ENCODE measurements at regions not wholly inside any gene's neighbourhood (a gene's known extent, or its start where the extent isn't known, plus 50 kb on each side); places are given as distances from the start of the nearest gene placed in this dataset.

GRCh38 chr3:30518181-30518864, 88.1 kb upstream of the TGFBR2 start:
- Mint-ChIP-seq H3K27me3 (no peaks in the 10 kb centered on the region), H3K9me3 (no peaks in the 10 kb centered on the region), H3K36me3 (ENCODE audit: low read depth) (no peaks in the 10 kb centered on the region), H3K27ac (no peak overlapping the region), H3K4me3 (no peak overlapping the region), H3K4me1 (ENCODE audit: low read depth) (peaks cover 6% of the 10 kb centered on the region)
- ChIA-PET CTCF (no interaction called here), POLR2A (interaction anchor here (0.6 kb wide), 1 partner anchor 31 kb away, joined by 3 read pairs; no protein-coding TSS in a partner anchor)
- TF ChIP-seq, protein P1, sequence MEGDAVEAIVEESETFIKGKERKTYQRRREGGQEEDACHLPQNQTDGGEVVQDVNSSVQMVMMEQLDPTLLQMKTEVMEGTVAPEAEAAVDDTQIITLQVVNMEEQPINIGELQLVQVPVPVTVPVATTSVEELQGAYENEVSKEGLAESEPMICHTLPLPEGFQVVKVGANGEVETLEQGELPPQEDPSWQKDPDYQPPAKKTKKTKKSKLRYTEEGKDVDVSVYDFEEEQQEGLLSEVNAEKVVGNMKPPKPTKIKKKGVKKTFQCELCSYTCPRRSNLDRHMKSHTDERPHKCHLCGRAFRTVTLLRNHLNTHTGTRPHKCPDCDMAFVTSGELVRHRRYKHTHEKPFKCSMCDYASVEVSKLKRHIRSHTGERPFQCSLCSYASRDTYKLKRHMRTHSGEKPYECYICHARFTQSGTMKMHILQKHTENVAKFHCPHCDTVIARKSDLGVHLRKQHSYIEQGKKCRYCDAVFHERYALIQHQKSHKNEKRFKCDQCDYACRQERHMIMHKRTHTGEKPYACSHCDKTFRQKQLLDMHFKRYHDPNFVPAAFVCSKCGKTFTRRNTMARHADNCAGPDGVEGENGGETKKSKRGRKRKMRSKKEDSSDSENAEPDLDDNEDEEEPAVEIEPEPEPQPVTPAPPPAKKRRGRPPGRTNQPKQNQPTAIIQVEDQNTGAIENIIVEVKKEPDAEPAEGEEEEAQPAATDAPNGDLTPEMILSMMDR (IDR thresholded peaks at IDR 0.05) = no peak
- no peak for DNase-seq
- no peak for ATAC-seq
- intact Hi-C loops (cut with micrococcal nuclease) = no loop called here

- DNase-seq (no peak), ATAC-seq (no peak)
- Mint-ChIP-seq H3K4me3 (no peak overlapping the region), H3K27ac (no peak overlapping the region), H3K4me1 (ENCODE audit: low read depth) (peaks cover 6% of the 10 kb centered on the region), H3K27me3 (no peaks in the 10 kb centered on the region), H3K9me3 (no peaks in the 10 kb centered on the region), H3K36me3 (ENCODE audit: low read depth) (no peaks in the 10 kb centered on the region)
- ChIA-PET CTCF (no interaction called here), POLR2A (interaction anchor here (1.0 kb wide), 1 partner anchor 65 kb away, joined by 3 read pairs; no protein-coding TSS in a partner anchor)
- TF ChIP-seq, protein P1 (IDR thresholded peaks at IDR 0.05) = no peak
- intact Hi-C loops (cut with micrococcal nuclease) = no loop called here
Measured at GRCh38 chr3:30518872-30519271, 87.5 kb upstream of the TGFBR2 start.

- ATAC-seq (no peak), DNase-seq (no peak)
- no peak overlapping the region for H3K27ac Mint-ChIP-seq
- CTCF ChIA-PET = interaction anchor here (0.7 to 1.3 kb wide), 2 partner anchors 10 to 138 kb away, joined by 3 read pairs; no protein-coding TSS in a partner anchor
- TF ChIP-seq, protein P1 (IDR thresholded peaks at IDR 0.05) = no peak
- intact Hi-C loops (cut with micrococcal nuclease) = no loop called here
- H3K4me3 Mint-ChIP-seq = no peak overlapping the region
- peaks cover 14% of the 10 kb centered on the region for H3K4me1 Mint-ChIP-seq (ENCODE audit: low read depth)
- POLR2A ChIA-PET = interaction anchor here (1.6 kb wide), 1 partner anchor 16 kb away, joined by 4 read pairs; no protein-coding TSS in a partner anchor
- H3K27me3 Mint-ChIP-seq = no peaks in the 10 kb centered on the region
- H3K36me3 Mint-ChIP-seq (ENCODE audit: low read depth) = no peaks in the 10 kb centered on the region
- H3K9me3 Mint-ChIP-seq = no peaks in the 10 kb centered on the region
Measured at GRCh38 chr3:30520699-30521098, 85.7 kb upstream of the TGFBR2 start.

DNA sequence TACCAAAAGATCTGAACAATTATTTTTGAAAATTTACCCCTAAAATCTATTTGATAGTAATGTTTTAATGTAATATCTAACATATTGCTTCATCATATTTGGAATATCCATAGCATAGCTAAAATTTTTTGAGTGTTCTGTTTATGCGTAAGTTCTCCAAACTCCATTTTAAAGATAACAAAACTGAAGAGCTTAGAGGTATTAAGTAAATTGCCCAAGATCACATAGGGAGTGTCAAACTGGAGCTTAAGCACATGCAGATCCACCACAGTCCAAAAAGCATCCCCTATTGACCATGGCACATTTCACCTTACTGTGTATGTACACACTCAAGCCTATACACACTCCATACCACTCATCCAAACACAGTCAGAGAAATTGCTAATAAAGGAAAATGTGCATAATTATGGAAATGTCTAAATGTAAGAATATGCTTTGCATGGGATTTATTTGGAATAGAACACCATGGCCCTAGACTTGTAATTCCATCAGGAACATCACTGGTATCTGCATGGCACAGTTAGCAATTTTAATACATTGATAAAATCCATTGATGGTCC, 85.2 kb upstream of the TGFBR2 start:
- H3K36me3 Mint-ChIP-seq (ENCODE audit: low read depth) = no peaks in the 10 kb centered on the region
- CTCF ChIA-PET = interaction anchor here (0.7 to 1.3 kb wide), 3 partner anchors 9 to 197 kb away, joined by 3 to 4 read pairs (median 3); no protein-coding TSS in a partner anchor
- no peak overlapping the region for H3K27ac Mint-ChIP-seq
- H3K27me3 Mint-ChIP-seq = no peaks in the 10 kb centered on the region
- no peaks in the 10 kb centered on the region for H3K9me3 Mint-ChIP-seq
- ATAC-seq (no peak), DNase-seq (no peak)
- peaks cover 14% of the 10 kb centered on the region for H3K4me1 Mint-ChIP-seq (ENCODE audit: low read depth)
- intact Hi-C loops (cut with micrococcal nuclease) = no loop called here
- TF ChIP-seq, protein P1 (IDR thresholded peaks at IDR 0.05) = no peak
- POLR2A ChIA-PET = interaction anchor here (1.6 kb wide), 1 partner anchor 17 kb away, joined by 4 read pairs; no protein-coding TSS in a partner anchor
- no peak overlapping the region for H3K4me3 Mint-ChIP-seq

- intact Hi-C loops (cut with micrococcal nuclease) = no loop called here
- POLR2A ChIA-PET = no interaction called here
Measured at GRCh38 chr3:30522476-30522875, 83.9 kb upstream of the TGFBR2 start.

More at GRCh38 chr3:30522476-30522875, 83.9 kb upstream of the TGFBR2 start:
- ATAC-seq (no peak), DNase-seq (no peak)
- Mint-ChIP-seq H3K27me3 (no peaks in the 10 kb centered on the region), H3K36me3 (ENCODE audit: low read depth) (no peaks in the 10 kb centered on the region), H3K4me3 (no peak overlapping the region), H3K27ac (no peak overlapping the region), H3K4me1 (ENCODE audit: low read depth) (peaks cover 14% of the 10 kb centered on the region), H3K9me3 (no peaks in the 10 kb centered on the region)
- CTCF ChIA-PET = no interaction called here
- TF ChIP-seq, protein P1 (IDR thresholded peaks at IDR 0.05) = no peak

Data from activated CD8-positive, alpha-beta T cell treated with anti-CD3 and anti-CD28 coated beads for 36 hours (primary cell).